HG03520 (cell line): ENCODE measurements at regions not wholly inside any gene's neighbourhood (a gene's known extent, or its start where the extent isn't known, plus 50 kb on each side); places are given as distances from the start of the nearest gene placed in this dataset.
"Not testable (repeated sequence)": the region's sequence is repeated elsewhere in the genome, so short reads cannot be mapped to it uniquely, and the experiment has no call there.

ENCODE experiments used
- ATAC-seq: cut with Tn5 transposase; IDR thresholded peaks from one replicate; pipeline ENCODE4 v1.9.1; 2021; ENCODE audit warnings: mild to moderate bottlenecking, moderate library complexity; ENCODE audit not compliant: unreplicated experiment

GRCh38 chr7:66571568-66571967 lies 57.1 kb upstream of the KCTD7 start:
- no peak for ATAC-seq

GRCh38 chr7:66573782-66574495 lies 54.7 kb upstream of the KCTD7 start:
- not testable (repeated sequence) for ATAC-seq

GRCh38 chr7:66574768-66575167 lies 53.9 kb upstream of the KCTD7 start:
- not testable (repeated sequence) for ATAC-seq

- ATAC-seq = no peak
Observed at GRCh38 chr7:66575398-66575797, 53.3 kb upstream of the KCTD7 start.

- no peak for ATAC-seq
Observed at GRCh38 chr7:66576646-66577045, 52.0 kb upstream of the KCTD7 start.
